ENCODE measurements at regions not wholly inside any gene's neighbourhood (a gene's known extent, or its start where the extent isn't known, plus 50 kb on each side); places are given as distances from the start of the nearest gene placed in this dataset.

- no peak for TF ChIP-seq USF2 (CRISPR knock-in tag; IDR thresholded peaks at IDR 0.05)
- no peak for TF ChIP-seq ZSCAN18 (CRISPR knock-in tag; IDR thresholded peaks at IDR 0.05)
- TF ChIP-seq CTCF (IDR thresholded peaks at IDR 0.05): no peak
- TF ChIP-seq ATF2 (CRISPR knock-in tag; IDR thresholded peaks at IDR 0.05; ENCODE audit: borderline replicate concordance, low read depth): no peak
- no peak for TF ChIP-seq CBFB (CRISPR knock-in tag; IDR thresholded peaks at IDR 0.05; ENCODE audit: low read depth)
- TF ChIP-seq AFF4 (CRISPR knock-in tag; IDR thresholded peaks at IDR 0.05; ENCODE audit: borderline replicate concordance): no peak
- TF ChIP-seq FOXP1 (CRISPR knock-in tag; IDR thresholded peaks at IDR 0.05; ENCODE audit: borderline replicate concordance): no peak
- TF ChIP-seq JUN (CRISPR knock-in tag; IDR thresholded peaks at IDR 0.05): no peak
- TF ChIP-seq NFYB (CRISPR knock-in tag; conservative IDR thresholded peaks at IDR 0.05; ENCODE audit: low read depth): no peak
- TF ChIP-seq ZNF219 (CRISPR knock-in tag; IDR thresholded peaks at IDR 0.05; ENCODE audit: borderline replicate concordance): no peak
- no peak for TF ChIP-seq NR2C2 (CRISPR knock-in tag; IDR thresholded peaks at IDR 0.05)
Measured at GRCh38 chr11:131232261-131232660, 138.2 kb upstream of the NTM start.
